ENCODE measurements at regions not wholly inside any gene's neighbourhood (a gene's known extent, or its start where the extent isn't known, plus 50 kb on each side); places are given as distances from the start of the nearest gene placed in this dataset.

GRCh38 chr20:58153121-58153520 lies 75.3 kb downstream of the ANKRD60 start:
- TF ChIP-seq USF2 (IDR thresholded peaks at IDR 0.05), result no peak
- no peak for TF ChIP-seq HES2 (IDR thresholded peaks at IDR 0.05)
- no peak for TF ChIP-seq RCOR1 (IDR thresholded peaks at IDR 0.05; ENCODE audit: low read depth, low read length)
- TF ChIP-seq EP300 (IDR thresholded peaks at IDR 0.05), result no peak
- TF ChIP-seq ZSCAN20 (CRISPR knock-in tag; IDR thresholded peaks at IDR 0.05), result no peak
- no peak for TF ChIP-seq CTCF (IDR thresholded peaks at IDR 0.05)
- no peak for TF ChIP-seq REST (IDR thresholded peaks at IDR 0.05)
- no peak for TF ChIP-seq CHD4 (IDR thresholded peaks at IDR 0.05; ENCODE audit: borderline replicate concordance)
- TF ChIP-seq CHD2 (IDR thresholded peaks at IDR 0.05; ENCODE audit: low read length, partially characterized antibody), result no peak
- TF ChIP-seq JUNB (IDR thresholded peaks at IDR 0.05), result no peak
- TF ChIP-seq FOSL2 (IDR thresholded peaks at IDR 0.05), result no peak
- no peak for TF ChIP-seq FOSL2 (CRISPR knock-in tag; IDR thresholded peaks at IDR 0.05)
- no peak for TF ChIP-seq CBX2 (IDR thresholded peaks at IDR 0.05; ENCODE audit: borderline replicate concordance, low read depth)
- no peak for TF ChIP-seq MAX (IDR thresholded peaks at IDR 0.05)

All from A549 (cell line).